ENCODE measurements at regions not wholly inside any gene's neighbourhood (a gene's known extent, or its start where the extent isn't known, plus 50 kb on each side); places are given as distances from the start of the nearest gene placed in this dataset.

DNA sequence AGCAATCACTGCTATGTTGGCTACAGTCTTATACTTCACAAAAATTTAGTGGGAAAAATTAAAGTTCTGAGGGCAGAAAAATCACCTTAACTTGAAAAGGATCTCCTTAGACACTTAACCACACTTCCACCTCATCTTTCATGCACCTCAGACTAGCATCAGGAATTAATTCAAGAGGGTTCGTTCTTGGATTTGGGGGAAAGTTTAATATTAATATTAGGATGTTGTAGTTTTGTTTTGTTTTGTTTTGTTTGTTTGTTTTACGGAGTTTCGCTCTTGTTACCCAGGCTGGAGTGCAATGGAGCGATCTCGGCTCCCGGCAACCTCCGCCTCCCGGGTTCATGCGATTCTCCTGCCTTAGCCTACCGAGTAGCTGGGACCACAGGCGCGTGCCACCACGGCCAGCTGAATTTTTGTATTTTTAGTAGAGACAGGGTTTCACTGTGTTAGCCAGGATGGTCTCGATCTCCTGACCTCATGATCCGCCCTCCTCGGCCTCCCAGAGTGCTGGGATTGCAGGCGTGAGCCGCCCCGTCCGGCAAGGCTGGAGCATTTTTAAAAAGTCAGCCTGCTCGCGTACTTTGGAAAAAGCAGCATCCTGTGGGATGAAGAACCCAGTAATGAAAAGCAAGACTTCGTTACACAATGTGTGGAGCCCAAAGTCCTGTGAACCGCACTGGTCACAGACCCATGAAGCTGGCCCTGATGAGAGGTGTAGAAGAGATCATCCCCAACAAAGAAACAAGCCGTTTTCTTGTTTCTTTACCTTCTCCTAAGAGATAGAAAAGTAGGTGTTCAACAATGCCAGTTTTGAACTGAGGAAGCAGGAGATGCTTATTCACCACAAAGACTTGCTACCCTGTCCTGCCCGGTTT, 194.9 kb downstream of the GPX5 start (continued):
- TF ChIP-seq NFATC4 (CRISPR knock-in tag; IDR thresholded peaks at IDR 0.05) (peak; percentile 90), USF1 (CRISPR knock-in tag; IDR thresholded peaks at IDR 0.05) (no peak), ZNF263 (CRISPR knock-in tag; IDR thresholded peaks at IDR 0.05; ENCODE audit: low read depth) (no peak), ZNF671 (CRISPR knock-in tag; IDR thresholded peaks at IDR 0.05) (peak; percentile 98), EMX1 (CRISPR knock-in tag; IDR thresholded peaks at IDR 0.05) (peak; percentile 91), ZNF232 (CRISPR knock-in tag; IDR thresholded peaks at IDR 0.05) (no peak), NR3C1 (CRISPR knock-in tag; conservative IDR thresholded peaks at IDR 0.05; ENCODE audit: low read depth) (no peak), ZNF425 (CRISPR knock-in tag; conservative IDR thresholded peaks at IDR 0.05) (peak; percentile 87), PRRX2 (CRISPR knock-in tag; IDR thresholded peaks at IDR 0.05) (no peak), ZNF512 (CRISPR knock-in tag; IDR thresholded peaks at IDR 0.05; ENCODE audit: borderline replicate concordance) (no peak), RELA (CRISPR knock-in tag; IDR thresholded peaks at IDR 0.05; ENCODE audit: borderline replicate concordance) (no peak), ZNF138 (CRISPR knock-in tag; conservative IDR thresholded peaks at IDR 0.05) (no peak), TCF7 (CRISPR knock-in tag; IDR thresholded peaks at IDR 0.05; ENCODE audit: low read depth) (no peak), MAX (CRISPR knock-in tag; IDR thresholded peaks at IDR 0.05) (no peak), CREB1 (CRISPR knock-in tag; IDR thresholded peaks at IDR 0.05) (no peak), MXD4 (CRISPR knock-in tag; IDR thresholded peaks at IDR 0.05; ENCODE audit: borderline replicate concordance) (no peak), ETV6 (CRISPR knock-in tag; IDR thresholded peaks at IDR 0.05) (no peak), NR1H2 (CRISPR knock-in tag; IDR thresholded peaks at IDR 0.05) (no peak), CREM (CRISPR knock-in tag; IDR thresholded peaks at IDR 0.05) (no peak), GTF2I (CRISPR knock-in tag; conservative IDR thresholded peaks at IDR 0.05) (no peak), FOXK1 (CRISPR knock-in tag; IDR thresholded peaks at IDR 0.05) (no peak), ELF4 (CRISPR knock-in tag; IDR thresholded peaks at IDR 0.05; ENCODE audit: low read depth) (no peak), NFYB (CRISPR knock-in tag; conservative IDR thresholded peaks at IDR 0.05; ENCODE audit: low read depth) (no peak), JUN (CRISPR knock-in tag; IDR thresholded peaks at IDR 0.05) (no peak), ZBTB21 (CRISPR knock-in tag; IDR thresholded peaks at IDR 0.05; ENCODE audit: borderline replicate concordance) (no peak), CBFB (CRISPR knock-in tag; IDR thresholded peaks at IDR 0.05; ENCODE audit: low read depth) (no peak)
- TF ChIP-seq, protein P1, sequence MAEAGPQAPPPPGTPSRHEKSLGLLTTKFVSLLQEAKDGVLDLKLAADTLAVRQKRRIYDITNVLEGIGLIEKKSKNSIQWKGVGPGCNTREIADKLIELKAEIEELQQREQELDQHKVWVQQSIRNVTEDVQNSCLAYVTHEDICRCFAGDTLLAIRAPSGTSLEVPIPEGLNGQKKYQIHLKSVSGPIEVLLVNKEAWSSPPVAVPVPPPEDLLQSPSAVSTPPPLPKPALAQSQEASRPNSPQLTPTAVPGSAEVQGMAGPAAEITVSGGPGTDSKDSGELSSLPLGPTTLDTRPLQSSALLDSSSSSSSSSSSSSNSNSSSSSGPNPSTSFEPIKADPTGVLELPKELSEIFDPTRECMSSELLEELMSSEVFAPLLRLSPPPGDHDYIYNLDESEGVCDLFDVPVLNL (CRISPR knock-in tag; IDR thresholded peaks at IDR 0.05; ENCODE audit: borderline replicate concordance, low read depth): no peak
- TF ChIP-seq, protein P2, sequence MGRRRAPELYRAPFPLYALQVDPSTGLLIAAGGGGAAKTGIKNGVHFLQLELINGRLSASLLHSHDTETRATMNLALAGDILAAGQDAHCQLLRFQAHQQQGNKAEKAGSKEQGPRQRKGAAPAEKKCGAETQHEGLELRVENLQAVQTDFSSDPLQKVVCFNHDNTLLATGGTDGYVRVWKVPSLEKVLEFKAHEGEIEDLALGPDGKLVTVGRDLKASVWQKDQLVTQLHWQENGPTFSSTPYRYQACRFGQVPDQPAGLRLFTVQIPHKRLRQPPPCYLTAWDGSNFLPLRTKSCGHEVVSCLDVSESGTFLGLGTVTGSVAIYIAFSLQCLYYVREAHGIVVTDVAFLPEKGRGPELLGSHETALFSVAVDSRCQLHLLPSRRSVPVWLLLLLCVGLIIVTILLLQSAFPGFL (CRISPR knock-in tag; IDR thresholded peaks at IDR 0.05; ENCODE audit: borderline replicate concordance): no peak
- TF ChIP-seq, protein P3, sequence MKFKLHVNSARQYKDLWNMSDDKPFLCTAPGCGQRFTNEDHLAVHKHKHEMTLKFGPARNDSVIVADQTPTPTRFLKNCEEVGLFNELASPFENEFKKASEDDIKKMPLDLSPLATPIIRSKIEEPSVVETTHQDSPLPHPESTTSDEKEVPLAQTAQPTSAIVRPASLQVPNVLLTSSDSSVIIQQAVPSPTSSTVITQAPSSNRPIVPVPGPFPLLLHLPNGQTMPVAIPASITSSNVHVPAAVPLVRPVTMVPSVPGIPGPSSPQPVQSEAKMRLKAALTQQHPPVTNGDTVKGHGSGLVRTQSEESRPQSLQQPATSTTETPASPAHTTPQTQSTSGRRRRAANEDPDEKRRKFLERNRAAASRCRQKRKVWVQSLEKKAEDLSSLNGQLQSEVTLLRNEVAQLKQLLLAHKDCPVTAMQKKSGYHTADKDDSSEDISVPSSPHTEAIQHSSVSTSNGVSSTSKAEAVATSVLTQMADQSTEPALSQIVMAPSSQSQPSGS (CRISPR knock-in tag; IDR thresholded peaks at IDR 0.05; ENCODE audit: borderline replicate concordance, low read depth): no peak
- TF ChIP-seq, protein P4, sequence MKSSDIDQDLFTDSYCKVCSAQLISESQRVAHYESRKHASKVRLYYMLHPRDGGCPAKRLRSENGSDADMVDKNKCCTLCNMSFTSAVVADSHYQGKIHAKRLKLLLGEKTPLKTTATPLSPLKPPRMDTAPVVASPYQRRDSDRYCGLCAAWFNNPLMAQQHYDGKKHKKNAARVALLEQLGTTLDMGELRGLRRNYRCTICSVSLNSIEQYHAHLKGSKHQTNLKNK (CRISPR knock-in tag; IDR thresholded peaks at IDR 0.05): no peak
- TF ChIP-seq, protein P5, sequence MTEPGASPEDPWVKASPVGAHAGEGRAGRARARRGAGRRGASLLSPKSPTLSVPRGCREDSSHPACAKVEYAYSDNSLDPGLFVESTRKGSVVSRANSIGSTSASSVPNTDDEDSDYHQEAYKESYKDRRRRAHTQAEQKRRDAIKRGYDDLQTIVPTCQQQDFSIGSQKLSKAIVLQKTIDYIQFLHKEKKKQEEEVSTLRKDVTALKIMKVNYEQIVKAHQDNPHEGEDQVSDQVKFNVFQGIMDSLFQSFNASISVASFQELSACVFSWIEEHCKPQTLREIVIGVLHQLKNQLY (CRISPR knock-in tag; IDR thresholded peaks at IDR 0.05): no peak

Measured in WTC11 (cell line).